Caco-2 (cell line): ENCODE measurements at regions not wholly inside any gene's neighbourhood (a gene's known extent, or its start where the extent isn't known, plus 50 kb on each side); places are given as distances from the start of the nearest gene placed in this dataset.

Experiments used
- BruUV-seq: library from RNA; stranded (reverse); fragments of 400-500 nt; replicated peaks from 2 replicates; lab custom pipeline; 2021; lab: Mats Ljungman, UMichigan
- CTCF ChIA-PET: fragments of 300-600 bp; sonication (Branson Sonifier 250); formaldehyde crosslinking; loops from one replicate; lab custom pipeline; 2022; ENCODE audit warnings: antibody characterized with exemption; lab: Charles Lee
- POLR2A ChIA-PET: fragments of 300-600 bp; sonication (Branson Sonifier 250); formaldehyde crosslinking; loops from one replicate; lab custom pipeline; 2022; ENCODE audit warnings: antibody characterized with exemption; lab: Charles Lee
- DNase-seq, 2 experiments: peaks; one replicate each; pipeline versions ENCODE4 v3.0.0 to v3.0.0-alpha.2; 2020 to 2022
- H3K27me3 ChIP-seq: replicated peaks from 2 replicates; pipeline ENCODE4 v1.6.0; 2011; ENCODE audit warnings: low read length; ENCODE audit not compliant: control insufficient read depth, insufficient read depth
- H3K36me3 ChIP-seq: 2 replicates; pipeline ENCODE4 v1.5.1; 2011; ENCODE audit warnings: low read length; ENCODE audit not compliant: control insufficient read depth, insufficient read depth
- H3K4me1 ChIP-seq: fragments of 250-450 bp; sonication (Bioruptor Pico); 2 replicates; pipeline ENCODE4 v1.5.1; 2020; ENCODE audit warnings: mild to moderate bottlenecking
- H3K4me3 ChIP-seq: 2 replicates; pipeline ENCODE4 v1.5.1; 2011; ENCODE audit warnings: low read depth, mild to moderate bottlenecking, control low read depth, low read length
- H3K9me3 ChIP-seq: fragments of 250-450 bp; sonication (Bioruptor Pico); 2 replicates; pipeline ENCODE4 v1.5.1; 2020; ENCODE audit warnings: mild to moderate bottlenecking, moderate library complexity
- H3K27ac Mint-ChIP-seq: one replicate; pipeline ENCODE4 v1.8.0; 2022; ENCODE audit warnings: mixed read lengths; ENCODE audit not compliant: unreplicated experiment
- H3K27me3 Mint-ChIP-seq: one replicate; pipeline ENCODE4 v1.8.0; 2022; ENCODE audit warnings: mixed read lengths; ENCODE audit not compliant: insufficient read depth, unreplicated experiment
- H3K36me3 Mint-ChIP-seq: one replicate; pipeline ENCODE4 v1.8.0; 2022; ENCODE audit warnings: mild to moderate bottlenecking, mixed read lengths; ENCODE audit not compliant: insufficient read depth, unreplicated experiment
- H3K4me1 Mint-ChIP-seq: one replicate; pipeline ENCODE4 v1.8.0; 2022; ENCODE audit warnings: low read depth, mixed read lengths; ENCODE audit not compliant: unreplicated experiment
- H3K4me3 Mint-ChIP-seq: one replicate; pipeline ENCODE4 v1.8.0; 2022; ENCODE audit warnings: mild to moderate bottlenecking, moderate library complexity, mixed read lengths; ENCODE audit not compliant: unreplicated experiment
- H3K9me3 Mint-ChIP-seq: one replicate; pipeline ENCODE4 v1.8.0; 2022; ENCODE audit warnings: mixed read lengths; ENCODE audit not compliant: unreplicated experiment
- intact Hi-C: fragments of 100-400 bp; cut with micrococcal nuclease; formaldehyde crosslinking; loops from one replicate; pipeline ENCODE4 v1.10.0; 2022; ENCODE audit not compliant: unreplicated experiment
- TF ChIP-seq, protein P1 (sequence below), 2 experiments: fragments of 200-600 bp in 1 of 2; IDR thresholded peaks; 1 replicate in 1 of 2; 2 replicates in 1 of 2; pipeline versions ENCODE4 v1.5.1 to v1.8.0; 2011 to 2022; ENCODE audit warnings: antibody characterized with exemption in 1 of 2, control low read depth in 1 of 2, inconsistent platforms in 1 of 2, low read depth in 1 of 2, low read length in 1 of 2, mild to moderate bottlenecking in 1 of 2, moderate library complexity in 1 of 2; ENCODE audit not compliant: insufficient read depth in 1 of 2, severe bottlenecking in 1 of 2, unreplicated experiment in 1 of 2

- Histone ChIP-seq H3K9me3 (no peaks in the 10 kb centered on the region), H3K4me3 (no peak overlapping the region), H3K36me3 (no peaks in the 10 kb centered on the region), H3K27me3 (no peaks in the 10 kb centered on the region; the same call in 1 of the 2 replicates), H3K4me1 (no peaks in the 10 kb centered on the region)
- no TSS peak for BruUV-seq
- Mint-ChIP-seq H3K36me3 (no peaks in the 10 kb centered on the region), H3K27ac (no peak overlapping the region), H3K9me3 (no peaks in the 10 kb centered on the region), H3K27me3 (peaks cover 11% of the 10 kb centered on the region), H3K4me3 (no peak overlapping the region), H3K4me1 (no peaks in the 10 kb centered on the region)
- CTCF ChIA-PET = no interaction called here
- no peak for DNase-seq
- TF ChIP-seq, protein P1, sequence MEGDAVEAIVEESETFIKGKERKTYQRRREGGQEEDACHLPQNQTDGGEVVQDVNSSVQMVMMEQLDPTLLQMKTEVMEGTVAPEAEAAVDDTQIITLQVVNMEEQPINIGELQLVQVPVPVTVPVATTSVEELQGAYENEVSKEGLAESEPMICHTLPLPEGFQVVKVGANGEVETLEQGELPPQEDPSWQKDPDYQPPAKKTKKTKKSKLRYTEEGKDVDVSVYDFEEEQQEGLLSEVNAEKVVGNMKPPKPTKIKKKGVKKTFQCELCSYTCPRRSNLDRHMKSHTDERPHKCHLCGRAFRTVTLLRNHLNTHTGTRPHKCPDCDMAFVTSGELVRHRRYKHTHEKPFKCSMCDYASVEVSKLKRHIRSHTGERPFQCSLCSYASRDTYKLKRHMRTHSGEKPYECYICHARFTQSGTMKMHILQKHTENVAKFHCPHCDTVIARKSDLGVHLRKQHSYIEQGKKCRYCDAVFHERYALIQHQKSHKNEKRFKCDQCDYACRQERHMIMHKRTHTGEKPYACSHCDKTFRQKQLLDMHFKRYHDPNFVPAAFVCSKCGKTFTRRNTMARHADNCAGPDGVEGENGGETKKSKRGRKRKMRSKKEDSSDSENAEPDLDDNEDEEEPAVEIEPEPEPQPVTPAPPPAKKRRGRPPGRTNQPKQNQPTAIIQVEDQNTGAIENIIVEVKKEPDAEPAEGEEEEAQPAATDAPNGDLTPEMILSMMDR (IDR thresholded peaks at IDR 0.05; ENCODE audit: insufficient read depth in 1 of 2, low read depth in 1 of 2, low read length in 1 of 2, severe bottlenecking in 1 of 2, unreplicated experiment in 1 of 2) = no peak
- POLR2A ChIA-PET = no interaction called here
- intact Hi-C loops = no loop called here
Measured at GRCh38 chr17:56733833-56734232, 99.9 kb downstream of the C17orf67 start.

DNA sequence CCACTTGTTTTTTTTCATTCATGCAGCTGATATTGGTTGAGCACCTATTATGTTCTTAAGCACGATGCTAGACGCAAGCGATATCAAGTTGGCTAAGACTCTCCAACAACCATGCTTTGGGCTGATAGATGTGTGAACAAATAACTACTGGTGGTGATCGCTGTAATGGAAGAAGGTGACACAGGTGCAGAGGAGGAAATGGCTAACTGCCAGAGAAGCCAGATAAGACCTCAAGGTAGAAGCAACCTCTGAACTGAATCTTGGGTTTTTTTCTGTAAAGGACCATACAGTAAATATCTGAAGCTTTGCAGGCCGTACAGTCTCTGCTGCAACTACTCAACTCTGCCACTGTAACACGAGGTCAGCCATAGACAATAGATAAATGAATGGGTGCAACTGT is 97.9 kb downstream of the C17orf67 start:
- CTCF ChIA-PET = no interaction called here
- no peak for DNase-seq
- POLR2A ChIA-PET = no interaction called here
- Mint-ChIP-seq H3K27ac (no peak overlapping the region), H3K4me1 (no peaks in the 10 kb centered on the region), H3K4me3 (no peak overlapping the region), H3K27me3 (peaks cover 18% of the 10 kb centered on the region), H3K9me3 (no peaks in the 10 kb centered on the region), H3K36me3 (no peaks in the 10 kb centered on the region)
- H3K4me1 ChIP-seq = no peaks in the 10 kb centered on the region
- no peaks in the 10 kb centered on the region for H3K9me3 ChIP-seq
- no peak overlapping the region for H3K4me3 ChIP-seq
- intact Hi-C loops = no loop called here
- H3K36me3 ChIP-seq = no peaks in the 10 kb centered on the region
- no TSS peak for BruUV-seq
- no peaks in the 10 kb centered on the region; the same call in 1 of the 2 replicates for H3K27me3 ChIP-seq
- TF ChIP-seq, protein P1 (IDR thresholded peaks at IDR 0.05; ENCODE audit: insufficient read depth in 1 of 2, low read depth in 1 of 2, low read length in 1 of 2, severe bottlenecking in 1 of 2, unreplicated experiment in 1 of 2) = no peak

DNA sequence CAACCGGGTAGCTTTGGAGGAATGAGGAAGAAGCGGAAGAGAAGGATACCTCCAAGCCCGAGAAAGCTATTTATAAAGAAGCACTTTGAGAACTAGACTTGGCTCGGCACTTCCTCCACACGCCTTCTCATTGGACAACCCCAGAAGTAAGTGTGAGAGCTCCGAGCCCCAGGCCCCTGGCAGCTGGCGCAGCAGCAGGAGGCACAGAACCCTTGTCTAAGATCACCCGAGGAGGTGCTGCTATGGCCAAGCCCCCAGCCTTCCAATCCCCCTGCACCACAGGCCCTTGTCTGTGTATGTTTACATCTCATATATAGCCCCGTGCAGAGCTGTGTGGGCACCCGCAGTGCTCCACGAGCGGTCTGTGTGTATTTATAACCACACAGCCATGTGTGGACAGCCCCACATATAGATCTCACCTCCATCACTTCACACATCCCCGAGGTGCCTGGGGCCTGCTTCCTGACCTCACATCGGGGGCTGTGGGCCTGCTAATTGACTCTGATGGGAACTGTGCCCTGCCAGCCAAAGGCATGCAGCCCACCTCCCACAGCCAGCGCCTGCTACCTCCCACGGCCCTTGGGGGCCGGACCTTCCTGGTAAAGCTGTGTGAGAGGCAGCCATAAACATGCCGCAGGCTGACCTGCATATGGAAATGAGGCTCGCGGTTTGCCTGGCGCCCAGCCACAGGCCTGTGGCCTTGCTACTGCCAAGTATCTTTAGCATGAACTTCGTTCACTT is 96.1 kb downstream of the C17orf67 start:
- no TSS peak for BruUV-seq
- POLR2A ChIA-PET = no interaction called here

More for the DNA sequence above, 96.1 kb downstream of the C17orf67 start:
- CTCF ChIA-PET = no interaction called here
- Histone ChIP-seq H3K36me3 (no peaks in the 10 kb centered on the region), H3K4me1 (no peaks in the 10 kb centered on the region), H3K9me3 (no peaks in the 10 kb centered on the region), H3K4me3 (no peak overlapping the region), H3K27me3 (no peaks in the 10 kb centered on the region; the same call in 1 of the 2 replicates)
- no peak overlapping the region for H3K4me3 Mint-ChIP-seq
- no peaks in the 10 kb centered on the region for H3K9me3 Mint-ChIP-seq
- no peaks in the 10 kb centered on the region for H3K36me3 Mint-ChIP-seq
- TF ChIP-seq, protein P1 (IDR thresholded peaks at IDR 0.05; ENCODE audit: insufficient read depth in 1 of 2, low read depth in 1 of 2, low read length in 1 of 2, severe bottlenecking in 1 of 2, unreplicated experiment in 1 of 2) = no peak
- peaks cover 24% of the 10 kb centered on the region for H3K27me3 Mint-ChIP-seq
- no peaks in the 10 kb centered on the region for H3K4me1 Mint-ChIP-seq
- H3K27ac Mint-ChIP-seq = no peak overlapping the region
- intact Hi-C loops = no loop called here
- no peak for DNase-seq
